GM21526 (cell line): ENCODE measurements at regions not wholly inside any gene's neighbourhood (a gene's known extent, or its start where the extent isn't known, plus 50 kb on each side); places are given as distances from the start of the nearest gene placed in this dataset.

Experiments used
- ATAC-seq: cut with Tn5 transposase; IDR thresholded peaks from one replicate; pipeline ENCODE4 v1.9.1; 2021; ENCODE audit warnings: moderate library complexity; ENCODE audit not compliant: unreplicated experiment, low FRiP score

GRCh38 chr20:56865055-56865454, 235.9 kb downstream of the TFAP2C start:
- ATAC-seq, result no peak

- ATAC-seq, result no peak
These were observed 238.0 kb downstream of the TFAP2C start for GRCh38 chr20:56867128-56867527.

- ATAC-seq, result no peak
These were observed 239.6 kb downstream of the TFAP2C start for GRCh38 chr20:56868746-56869145.

- no peak for ATAC-seq
These were observed 241.2 kb downstream of the TFAP2C start for GRCh38 chr20:56870271-56870670.

- ATAC-seq, result no peak
These were observed 242.6 kb downstream of the TFAP2C start for GRCh38 chr20:56871691-56872090.

GRCh38 chr20:56872620-56873458, 243.7 kb downstream of the TFAP2C start:
- no peak for ATAC-seq

GRCh38 chr20:56873836-56874235, 244.7 kb downstream of the TFAP2C start:
- no peak for ATAC-seq

- ATAC-seq, result no peak
These were observed 246.1 kb downstream of the TFAP2C start for GRCh38 chr20:56875052-56875659.

GRCh38 chr20:56875803-56876202, 246.7 kb downstream of the TFAP2C start:
- no peak for ATAC-seq

GRCh38 chr20:56885521-56885920, 256.4 kb downstream of the TFAP2C start:
- ATAC-seq, result no peak

- no peak for ATAC-seq
These were observed 260.9 kb downstream of the TFAP2C start for GRCh38 chr20:56890011-56890410.

GRCh38 chr20:56893226-56893917, 264.3 kb downstream of the TFAP2C start:
- ATAC-seq, result no peak

- no peak for ATAC-seq
These were observed 267.3 kb downstream of the TFAP2C start for GRCh38 chr20:56896447-56896846.

- no peak for ATAC-seq
These were observed 268.3 kb downstream of the TFAP2C start for GRCh38 chr20:56897318-56897957.

GRCh38 chr20:56897958-56898349, 268.8 kb downstream of the TFAP2C start:
- ATAC-seq, result no peak

GRCh38 chr20:56899506-56899905, 270.4 kb downstream of the TFAP2C start:
- ATAC-seq, result no peak

GRCh38 chr20:56900252-56900651, 271.1 kb downstream of the TFAP2C start:
- ATAC-seq, result no peak

GRCh38 chr20:56903421-56903820, 274.3 kb downstream of the TFAP2C start:
- ATAC-seq, result no peak

- ATAC-seq, result no peak
These were observed 274.8 kb downstream of the TFAP2C start for GRCh38 chr20:56903858-56904257.

GRCh38 chr20:56909918-56910714, 281.0 kb downstream of the TFAP2C start:
- ATAC-seq, result no peak
